ENCODE measurements at regions not wholly inside any gene's neighbourhood (a gene's known extent, or its start where the extent isn't known, plus 50 kb on each side); places are given as distances from the start of the nearest gene placed in this dataset.

DNA sequence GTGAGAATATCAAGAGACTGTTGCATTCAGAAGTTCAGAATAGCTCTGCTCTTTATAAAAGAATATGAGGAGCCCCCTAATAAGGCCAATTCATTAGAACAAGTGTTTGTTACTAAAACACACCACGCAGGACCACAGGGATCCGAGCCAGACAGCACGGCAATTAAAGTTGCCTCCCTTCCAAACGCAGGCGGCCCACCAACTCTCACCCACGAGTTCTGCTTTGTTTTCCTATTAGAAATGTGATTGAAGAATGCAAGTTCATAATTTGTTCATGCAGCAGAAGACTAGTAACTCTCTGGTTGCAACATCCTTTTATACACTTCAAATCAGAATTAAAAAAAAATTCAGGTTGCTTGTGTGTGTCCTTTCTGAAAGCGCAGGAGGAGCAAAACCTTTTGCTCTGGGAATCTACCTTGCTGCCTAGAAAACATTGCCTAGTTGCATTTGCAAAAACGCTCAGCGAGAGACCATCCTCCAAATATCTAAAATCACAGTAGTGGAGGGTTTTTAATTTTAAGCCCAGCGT, 1044.1 kb upstream of the NR2F2 start:
- no peak for DNase-seq (ENCODE audit: low read depth)

DNA sequence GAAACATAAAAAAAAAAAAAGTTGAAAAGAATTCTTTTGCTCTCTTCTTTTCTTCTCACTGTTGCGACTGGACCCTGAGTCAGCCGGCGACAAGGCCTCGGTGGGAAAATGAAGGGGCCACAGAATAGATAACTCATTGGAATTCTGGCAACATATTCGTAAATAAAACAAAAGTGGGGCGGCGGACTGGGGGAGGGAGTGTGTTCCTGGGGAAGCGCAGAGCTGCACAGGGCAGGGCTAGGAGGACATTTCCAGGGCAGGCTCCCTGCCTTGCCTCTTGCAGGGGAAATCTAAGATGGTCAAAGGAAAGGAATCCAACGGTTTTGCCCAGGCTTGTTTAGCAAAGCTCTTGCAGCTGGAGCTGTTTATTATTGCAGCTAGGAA, 1042.8 kb upstream of the NR2F2 start:
- no peak for DNase-seq (ENCODE audit: low read depth)

DNA sequence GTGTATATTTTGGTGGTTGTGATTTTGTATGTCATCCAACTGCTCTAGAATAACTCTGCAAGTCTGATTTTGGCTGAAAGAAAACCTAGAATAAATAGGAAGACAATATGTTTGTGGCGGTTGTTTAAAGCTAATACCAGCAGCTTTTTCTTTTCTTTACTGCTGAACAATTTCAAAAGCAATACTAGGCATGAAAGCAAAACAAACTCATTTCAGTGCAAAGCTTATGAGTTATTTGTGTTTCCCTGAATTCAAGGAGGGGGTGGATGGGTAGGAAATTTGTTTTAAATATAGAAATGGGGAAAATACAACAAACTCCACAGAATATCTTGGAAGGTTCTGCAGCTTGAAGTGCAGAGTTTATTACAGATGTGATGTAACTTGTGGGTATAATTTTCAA, 1041.9 kb upstream of the NR2F2 start:
- no peak for DNase-seq (ENCODE audit: low read depth)

DNA sequence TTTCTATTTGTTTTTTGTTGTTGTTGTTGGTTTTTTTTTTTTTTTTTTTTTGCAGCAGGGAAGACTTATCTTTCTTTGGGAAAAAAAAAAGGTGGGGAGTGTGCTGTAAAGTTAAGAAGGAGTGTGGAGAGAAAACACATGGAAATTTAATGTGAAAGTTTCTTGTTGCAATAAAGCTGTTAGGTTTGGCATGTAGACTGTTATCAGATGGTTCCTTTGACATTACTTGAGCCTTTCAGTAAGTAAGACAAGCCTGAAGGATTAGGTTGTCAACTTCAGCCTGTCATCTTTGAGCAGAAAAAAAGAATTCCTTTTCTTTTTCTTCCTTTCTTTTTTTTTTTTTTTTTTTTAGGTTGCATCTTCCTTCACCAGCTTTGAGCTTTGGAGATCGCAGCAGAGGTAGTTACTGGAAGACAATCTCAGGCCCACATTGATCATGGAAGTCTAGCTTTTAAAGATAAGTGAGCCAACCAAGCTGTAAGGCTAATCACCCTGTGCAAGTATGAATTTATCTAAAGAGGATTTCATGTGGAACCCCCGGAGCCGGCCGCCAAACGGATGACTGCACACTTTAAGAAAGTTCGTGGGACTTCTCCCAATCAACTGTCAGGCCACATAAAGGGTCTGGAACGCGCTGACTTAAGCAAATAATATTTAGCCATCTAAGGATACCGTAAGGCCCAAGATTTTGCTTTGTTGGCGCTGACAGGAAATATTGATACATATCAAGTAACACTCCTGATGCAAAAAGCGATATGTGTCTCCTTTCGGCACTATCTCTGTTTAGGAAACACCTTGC, 1040.1 kb upstream of the NR2F2 start:
- no peak for DNase-seq (ENCODE audit: low read depth)

DNA sequence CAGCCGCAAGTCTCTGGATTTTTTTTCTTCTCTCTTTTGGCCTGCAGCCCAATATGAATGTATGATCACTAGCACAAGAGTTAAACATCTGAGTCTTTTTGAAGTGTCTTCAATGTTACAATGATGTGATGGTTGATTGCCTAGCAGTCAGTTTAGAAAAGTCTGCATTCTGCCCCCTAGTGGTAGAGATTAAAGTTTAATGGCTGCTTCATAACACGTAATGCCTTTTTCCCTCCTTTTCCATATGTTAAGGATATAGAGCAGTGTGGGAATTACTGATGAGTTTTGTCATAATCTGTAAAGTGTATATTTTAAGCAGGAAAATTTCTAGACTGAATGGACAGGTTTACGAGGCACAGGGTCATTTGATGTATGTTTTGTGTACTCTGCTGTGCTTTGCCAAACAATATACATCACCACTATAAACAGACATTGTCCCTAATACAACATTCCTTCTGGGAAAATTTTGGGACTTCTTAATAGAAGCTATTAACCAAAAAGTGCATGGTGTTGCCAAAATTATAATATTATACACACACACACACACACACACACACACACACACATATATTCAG, 1038.5 kb upstream of the NR2F2 start:
- peak; percentile 46 for DNase-seq (ENCODE audit: low read depth)

DNA sequence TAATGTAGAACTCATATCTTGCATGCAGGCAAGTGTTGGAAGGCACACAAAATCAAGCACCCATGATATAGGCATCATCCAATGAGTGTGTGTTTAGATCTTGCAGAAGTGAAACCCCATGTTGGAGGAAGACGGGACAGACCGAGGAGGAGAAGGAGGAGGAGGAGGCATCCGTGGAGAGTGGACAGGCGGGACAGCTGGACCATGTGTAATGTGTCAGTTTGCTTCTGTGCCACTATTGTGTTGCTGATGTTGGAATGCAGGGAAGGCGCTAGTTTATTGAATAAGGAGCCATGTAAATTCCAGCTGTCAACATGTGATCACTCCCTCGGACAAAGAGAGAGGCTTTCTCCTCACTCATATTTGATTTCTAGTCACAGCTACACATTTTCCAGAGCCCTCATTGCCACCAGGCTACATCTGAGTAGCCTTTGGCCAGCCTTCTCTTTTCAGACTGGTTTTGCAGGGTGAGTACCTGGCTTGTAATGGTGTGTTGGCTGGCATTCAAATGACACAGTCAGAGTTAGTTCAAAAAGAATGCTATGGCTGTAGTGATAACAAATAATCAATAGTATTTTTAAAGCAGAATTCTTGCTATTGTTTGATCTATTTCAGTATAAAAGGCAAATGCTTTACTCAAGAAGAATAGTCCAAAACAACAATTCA, 1037.6 kb upstream of the NR2F2 start:
- DNase-seq (ENCODE audit: low read depth) = no peak

DNA sequence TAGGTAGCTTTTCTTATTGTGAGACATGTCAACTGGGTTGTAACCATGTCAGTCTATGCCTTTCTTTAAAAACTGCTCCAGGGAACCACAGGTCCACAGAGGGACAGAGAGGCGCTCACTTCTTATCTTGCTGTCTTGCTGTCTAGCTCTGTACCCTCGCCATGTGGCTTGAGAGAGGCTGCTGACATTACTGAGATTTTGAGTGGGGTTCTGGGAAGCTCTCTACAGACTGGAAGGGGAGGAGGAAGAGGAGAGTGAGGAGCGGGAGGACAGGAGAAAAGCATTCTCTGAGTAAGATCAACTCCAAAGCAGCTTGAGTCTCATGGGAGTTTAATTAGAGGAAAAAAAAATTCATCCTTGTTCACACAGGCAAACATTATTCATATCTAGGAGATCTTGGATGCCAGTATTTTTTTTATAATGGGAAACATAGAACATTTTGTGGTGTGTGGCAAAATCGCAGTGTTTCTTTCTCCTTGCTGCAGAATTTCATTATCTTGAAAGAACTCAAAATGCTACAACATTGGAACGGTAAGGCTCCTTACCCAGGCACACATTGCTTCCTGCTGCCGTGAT, 1037.0 kb upstream of the NR2F2 start:
- no peak for DNase-seq (ENCODE audit: low read depth)

DNA sequence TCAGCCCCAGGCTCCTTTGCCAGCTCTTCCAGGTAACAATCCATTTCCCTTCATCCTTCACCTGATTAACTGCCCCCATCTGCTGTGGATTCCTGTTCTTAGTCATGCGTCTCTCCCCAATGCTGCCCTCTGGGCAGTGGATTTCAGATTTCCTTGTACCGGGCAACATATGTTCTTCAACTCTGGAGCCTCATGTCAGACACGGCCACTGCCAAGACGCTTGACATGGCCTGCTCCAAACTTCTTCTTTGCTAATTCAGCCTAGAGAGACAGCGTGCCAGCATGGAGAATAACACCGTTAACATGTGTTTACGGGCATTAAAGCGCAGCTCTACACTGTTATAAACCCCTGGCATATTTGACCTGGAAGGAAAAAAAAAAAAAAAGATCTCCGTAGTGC, 1035.1 kb upstream of the NR2F2 start:
- DNase-seq (ENCODE audit: low read depth) = peak; percentile 35

DNA sequence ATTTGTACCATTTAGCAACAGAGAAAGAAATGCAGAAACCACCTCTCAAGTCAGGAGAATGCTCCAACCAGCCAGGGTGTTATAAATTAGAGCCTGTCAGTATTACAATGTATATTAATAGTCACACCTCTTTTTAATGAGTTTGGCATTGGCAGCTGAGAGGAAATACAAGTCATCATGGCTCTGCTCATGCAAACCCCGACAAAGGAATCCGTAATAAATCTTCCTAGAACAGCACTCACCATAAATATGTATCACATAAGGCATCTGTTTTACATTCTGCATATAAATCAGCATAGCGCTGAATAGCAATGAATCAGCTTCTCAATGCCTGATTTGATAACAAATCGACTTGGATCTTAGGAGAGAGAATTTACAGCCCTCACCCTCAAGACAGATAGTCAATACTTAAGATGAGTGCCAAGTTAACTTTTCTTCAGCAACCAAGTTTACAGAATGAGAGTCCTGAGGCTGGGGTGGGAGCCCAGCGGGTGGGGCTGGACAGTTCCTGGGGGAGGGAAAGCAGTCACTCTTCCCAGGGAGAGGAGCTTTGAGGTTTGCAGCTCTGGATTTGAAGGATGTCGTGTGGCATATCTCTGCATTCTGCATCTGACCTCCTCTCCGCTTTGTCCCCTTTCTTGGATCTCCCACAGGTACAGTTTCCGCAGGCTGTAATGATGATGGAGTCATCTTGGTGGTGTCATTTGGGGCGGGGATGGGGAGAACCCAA, 1034.4 kb upstream of the NR2F2 start:
- no peak for DNase-seq (ENCODE audit: low read depth)

DNA sequence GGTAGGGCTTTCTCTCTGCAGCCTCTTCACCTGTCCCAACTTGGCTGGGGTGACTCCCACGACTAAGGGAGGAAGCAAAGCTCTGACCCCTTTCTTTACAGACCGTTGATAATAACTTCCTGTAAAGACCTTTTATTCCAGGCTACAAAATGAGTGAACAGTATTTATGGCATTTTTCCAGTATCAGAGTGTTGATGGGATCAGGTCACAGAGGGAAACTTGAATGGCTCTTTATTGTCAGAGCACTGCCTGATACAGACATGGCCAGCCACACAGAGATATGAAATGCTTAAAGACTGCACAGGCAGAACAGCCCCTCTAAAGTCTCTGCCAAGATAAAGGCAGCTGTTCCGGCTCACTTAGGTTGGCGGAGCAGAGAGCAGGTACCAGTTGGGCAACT, 1033.9 kb upstream of the NR2F2 start:
- DNase-seq (ENCODE audit: low read depth) = no peak

DNA sequence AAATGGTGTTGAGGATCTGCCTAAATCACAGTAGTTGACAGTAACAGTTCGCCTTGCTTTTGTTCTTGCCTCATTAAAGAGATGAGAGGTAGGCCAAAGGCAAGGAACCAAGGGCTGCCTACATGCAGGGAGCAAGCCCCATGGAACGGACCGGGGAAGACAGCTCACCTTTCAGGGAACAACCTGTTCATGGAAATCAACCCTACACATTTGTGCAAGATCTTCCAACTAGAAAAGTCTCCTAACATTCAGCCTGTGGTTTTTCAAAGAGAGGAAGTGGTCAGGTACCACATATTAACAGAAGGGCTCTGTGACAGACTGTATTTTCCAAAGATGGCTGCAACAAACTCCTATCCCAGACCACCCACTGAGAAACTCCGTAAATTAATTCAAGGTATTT, 1031.8 kb upstream of the NR2F2 start:
- DNase-seq (ENCODE audit: low read depth) = no peak

DNA sequence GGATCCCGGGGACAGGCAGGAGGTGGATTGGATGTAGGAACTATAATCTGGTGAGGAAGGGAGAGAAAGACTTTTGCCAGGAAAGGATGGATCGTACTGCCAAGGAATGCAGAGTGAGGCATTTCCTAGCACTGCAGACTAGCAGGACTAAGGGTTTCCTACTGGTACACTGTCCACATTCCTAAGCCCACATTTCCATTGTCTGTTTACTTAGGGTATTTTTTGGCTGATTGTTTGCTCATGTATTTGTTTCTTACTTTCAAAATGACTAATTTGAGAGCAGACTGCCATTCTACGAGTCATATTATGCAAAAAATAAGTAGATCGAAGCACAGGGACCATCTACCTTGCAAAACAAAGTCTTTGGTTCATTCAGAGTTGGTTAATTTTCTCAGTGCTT, 1029.5 kb upstream of the NR2F2 start:
- no peak for DNase-seq (ENCODE audit: low read depth)

DNA sequence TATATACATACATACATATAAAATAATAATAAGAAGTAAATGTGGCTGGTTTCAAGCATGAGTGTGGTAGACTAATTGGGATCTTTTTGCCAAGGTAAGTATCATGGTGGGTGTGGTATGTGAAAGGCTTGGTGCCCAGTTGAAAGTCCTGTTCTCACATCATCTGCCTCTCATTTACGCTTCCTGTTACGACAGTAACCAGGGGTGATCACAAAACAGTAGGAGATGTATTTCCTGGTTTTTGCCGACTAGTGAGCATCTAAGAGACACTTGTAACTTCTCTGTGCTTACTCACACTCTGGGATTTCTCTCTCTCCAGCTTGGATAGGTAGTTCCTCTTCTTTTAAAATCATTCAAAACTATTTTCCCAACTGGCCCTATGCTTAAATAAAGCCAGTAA, 1028.3 kb upstream of the NR2F2 start:
- peak; percentile 25 for DNase-seq (ENCODE audit: low read depth)

DNA sequence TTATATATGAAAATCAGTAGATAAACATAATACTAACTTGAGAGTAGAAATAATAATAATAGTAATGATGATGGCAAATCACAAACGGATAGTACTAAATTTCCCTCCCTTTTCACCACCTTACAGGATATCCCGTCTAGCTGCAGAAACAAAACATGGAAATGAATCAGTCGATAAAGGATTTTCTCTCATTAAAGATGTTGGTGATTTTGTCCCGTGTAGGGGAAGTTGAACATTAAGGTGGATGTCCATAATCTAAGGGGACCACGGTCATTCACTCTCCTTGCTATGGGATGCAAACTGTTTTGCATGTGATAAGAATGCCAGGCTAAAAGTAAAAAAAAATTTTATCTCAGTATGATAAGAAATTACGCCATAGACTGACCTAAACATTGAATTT, 1027.7 kb upstream of the NR2F2 start:
- DNase-seq (ENCODE audit: low read depth) = no peak

DNA sequence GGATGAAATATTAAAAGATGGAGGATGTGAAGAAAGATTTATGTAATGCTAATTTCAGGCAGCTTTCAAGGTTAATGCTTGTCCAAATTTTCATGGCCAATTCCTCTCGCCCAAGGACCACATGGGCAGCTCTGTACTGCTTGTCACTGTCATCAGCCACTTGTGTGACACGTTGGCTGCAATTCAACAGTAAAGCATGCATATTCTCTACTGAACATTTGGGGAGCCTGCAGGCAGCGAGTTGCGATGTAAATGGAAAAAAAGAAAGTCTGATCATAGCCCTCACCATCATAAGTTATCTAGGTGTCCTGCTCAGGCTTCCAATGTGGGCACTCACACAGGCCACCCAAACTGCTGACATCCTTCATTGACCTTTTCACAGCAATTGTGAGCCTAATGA, 1026.8 kb upstream of the NR2F2 start:
- DNase-seq (ENCODE audit: low read depth) = no peak

DNA sequence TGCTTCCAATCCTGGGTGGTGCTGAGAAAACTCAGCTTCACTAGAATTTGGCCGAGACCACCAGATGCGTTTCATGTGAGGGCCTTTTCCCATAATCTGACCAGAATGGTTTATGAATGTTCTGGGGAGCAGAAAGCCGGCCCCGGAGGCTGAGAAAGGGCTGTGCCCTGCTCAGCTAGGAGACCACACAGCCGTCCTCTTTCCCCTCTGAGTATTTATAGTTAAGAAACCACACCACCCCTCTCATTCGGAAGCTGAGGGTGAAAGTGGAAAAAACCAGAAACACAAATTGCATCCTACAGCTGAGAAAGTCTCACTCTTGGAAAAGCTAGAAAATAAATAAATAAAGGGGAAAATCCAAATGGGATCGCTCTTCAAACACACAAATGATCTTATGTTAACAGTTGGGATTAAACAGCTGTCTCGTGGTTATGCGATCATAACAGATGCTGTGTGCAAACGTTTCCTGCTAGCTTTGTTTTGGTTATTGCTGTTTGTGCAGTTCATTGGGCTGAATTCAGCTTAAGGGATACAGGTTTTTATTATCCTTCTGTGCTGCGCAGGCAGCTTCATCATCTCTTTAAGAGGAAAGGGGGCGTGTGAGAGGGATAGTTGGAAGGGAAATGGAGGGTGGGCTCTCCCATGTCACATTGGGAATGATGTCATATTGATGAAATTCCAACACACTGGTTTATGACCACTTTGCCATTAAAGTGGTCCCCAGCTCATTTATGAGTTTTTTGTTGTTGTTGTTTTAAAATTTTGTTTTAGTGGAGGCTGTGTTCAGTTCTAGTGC, 1026.2 kb upstream of the NR2F2 start:
- DNase-seq (ENCODE audit: low read depth) = peak; percentile 22

DNA sequence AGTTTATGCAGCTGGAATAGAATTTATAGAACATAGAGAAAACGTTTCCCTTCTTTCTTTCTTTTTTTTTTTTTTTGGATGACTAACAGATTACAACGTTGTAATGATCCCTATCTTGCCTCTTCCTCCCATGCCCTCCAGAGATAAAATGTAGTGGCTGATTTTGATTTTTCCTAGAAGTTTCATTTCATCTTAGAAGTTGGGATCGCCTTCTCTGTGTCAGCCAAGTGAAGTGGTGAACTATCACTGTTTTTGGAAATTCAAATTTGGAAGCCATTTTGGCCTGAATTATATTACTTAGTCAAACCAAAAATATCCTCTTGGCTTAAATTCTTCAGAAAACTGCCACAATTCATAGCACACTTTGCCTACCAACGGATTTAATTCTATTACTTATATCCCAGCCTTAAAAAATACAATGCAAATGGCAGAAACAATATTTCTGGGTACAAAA, 1025.5 kb upstream of the NR2F2 start:
- DNase-seq (ENCODE audit: low read depth) = no peak

DNA sequence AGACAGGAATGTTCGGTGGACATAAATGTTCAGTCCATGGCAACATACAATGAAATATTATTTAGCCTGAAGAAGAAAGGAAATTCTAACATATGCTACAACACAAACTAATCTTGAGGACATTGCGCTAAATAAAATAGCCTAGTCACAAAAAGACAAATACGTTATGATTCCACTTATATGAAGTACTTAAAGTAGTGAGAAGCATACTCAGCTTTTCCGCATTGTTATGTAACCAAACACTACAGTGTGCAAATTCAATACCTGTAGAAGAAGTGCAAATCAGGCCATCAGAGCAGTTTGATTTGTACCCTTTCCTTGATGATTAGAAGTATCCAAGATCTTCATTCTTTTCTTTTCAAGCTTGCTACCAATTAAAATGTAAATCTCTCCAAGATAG, 1023.4 kb upstream of the NR2F2 start:
- DNase-seq (ENCODE audit: low read depth) = no peak

DNA sequence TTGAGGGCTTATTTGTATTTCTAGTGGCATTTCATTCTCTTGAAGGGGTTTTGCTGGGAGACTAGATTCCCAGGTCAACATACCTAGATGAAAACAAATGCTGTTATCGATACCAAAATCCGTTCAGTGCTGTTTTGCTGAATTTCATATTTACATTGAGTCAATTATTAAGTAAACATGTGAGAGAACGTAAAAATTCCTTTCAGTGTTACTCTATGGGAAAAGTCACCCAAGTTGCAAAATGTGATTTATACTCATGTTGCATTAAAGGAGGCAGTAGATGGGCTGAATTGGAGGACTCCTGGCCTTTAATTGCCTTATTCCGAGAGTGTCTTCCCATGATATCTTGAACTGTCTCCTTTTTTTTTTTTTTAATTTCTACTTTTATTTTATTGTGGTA, 1011.3 kb upstream of the NR2F2 start:
- DNase-seq (ENCODE audit: low read depth) = no peak

DNA sequence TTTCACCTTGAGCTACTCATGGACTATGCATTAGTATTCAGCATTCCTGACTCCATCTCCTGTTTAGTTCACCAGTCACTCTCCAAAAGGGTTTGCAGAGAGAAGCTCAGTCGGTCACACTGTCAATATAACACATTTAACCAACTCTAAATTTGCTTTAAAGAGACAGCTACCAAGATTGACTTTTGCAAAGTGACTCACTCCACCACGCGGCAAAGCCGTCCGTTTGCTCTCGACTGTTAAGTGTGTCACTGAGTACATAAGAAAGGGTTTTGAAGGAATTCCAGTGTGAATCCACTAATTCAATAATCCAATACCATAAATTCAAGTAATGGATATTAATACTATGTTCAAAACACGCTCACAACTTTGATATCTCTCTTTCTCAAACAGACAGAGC, 1006.7 kb upstream of the NR2F2 start:
- no peak for DNase-seq (ENCODE audit: low read depth)

DNA sequence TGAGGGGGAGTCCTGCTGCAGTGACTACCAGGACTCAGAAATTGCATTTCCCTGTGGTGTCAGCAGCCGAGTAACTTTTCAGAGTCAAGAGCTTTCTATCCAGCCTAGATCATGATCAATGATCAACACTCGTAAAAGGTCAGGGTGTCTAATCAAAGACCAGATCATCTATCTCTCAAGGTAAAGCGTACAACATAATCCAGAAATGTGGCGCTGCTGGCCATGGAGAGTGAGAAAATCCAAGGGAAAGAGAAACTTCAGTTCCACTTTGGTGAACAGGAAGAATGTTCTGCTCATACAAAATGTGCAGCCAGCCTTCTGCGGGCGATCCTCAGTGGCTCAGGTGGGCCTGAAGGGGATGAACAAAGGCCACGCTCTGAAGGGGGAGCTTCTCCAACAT, 1005.8 kb upstream of the NR2F2 start:
- DNase-seq (ENCODE audit: low read depth) = no peak

All from RPMI7951 (cell line).